ENCODE measurements at regions not wholly inside any gene's neighbourhood (a gene's known extent, or its start where the extent isn't known, plus 50 kb on each side); places are given as distances from the start of the nearest gene placed in this dataset.

- no peak for TF ChIP-seq ZNF280A (IDR thresholded peaks at IDR 0.05; ENCODE audit: low read depth, partially characterized antibody)
- no peak for TF ChIP-seq PRPF4 (IDR thresholded peaks at IDR 0.05; ENCODE audit: insufficient read depth, low read depth, low read length, poor library complexity, severe bottlenecking)
- no peak for TF ChIP-seq YBX1 (IDR thresholded peaks at IDR 0.05)
- TF ChIP-seq ZBTB34 (CRISPR knock-in tag; IDR thresholded peaks at IDR 0.05) = no peak
Observed at GRCh38 chr6:115666997-115667396, 393.7 kb downstream of the FRK start (continued).

- DNase-seq (ENCODE audit: extremely low read depth in 1 of 4, low spot score in 3 of 4) (no peak), FAIRE-seq (no peak), ATAC-seq (no peak)
- H3K9me3 ChIP-seq (replicated peaks; ENCODE audit: control insufficient read depth, insufficient read depth, low read depth, low read length) = peaks cover 1% of the 10 kb centered on the region; the same call in 1 of the 2 replicates
- no peak overlapping the region for H3K9ac ChIP-seq (ENCODE audit: insufficient read depth in 1 of 2, low read depth in 2 of 2, low read length in 2 of 2)
- no peak overlapping the region for H3K4me2 ChIP-seq (ENCODE audit: insufficient read depth, low read length)
- in situ Hi-C loops (cut with MboI) (no loop called here), intact Hi-C loops (cut with micrococcal nuclease) (no loop called here)
- TF ChIP-seq SMARCC2 (IDR thresholded peaks at IDR 0.05; ENCODE audit: low read depth) (no peak), ZNF212 (CRISPR knock-in tag; IDR thresholded peaks at IDR 0.05) (no peak), ZBTB5 (IDR thresholded peaks at IDR 0.05) (no peak), ZNF184 (CRISPR knock-in tag; IDR thresholded peaks at IDR 0.05) (no peak), TEAD4 (IDR thresholded peaks at IDR 0.05; ENCODE audit: low read length) (no peak), TEAD4 (CRISPR knock-in tag; IDR thresholded peaks at IDR 0.05; ENCODE audit: borderline replicate concordance) (no peak), RBM34 (IDR thresholded peaks at IDR 0.05; ENCODE audit: borderline replicate concordance, insufficient read depth, low read length) (no peak), HMGN3 (IDR thresholded peaks at IDR 0.05; ENCODE audit: borderline replicate concordance, extremely low read depth, insufficient read length, low read depth, low read length) (no peak), HBP1 (CRISPR knock-in tag; IDR thresholded peaks at IDR 0.05) (no peak), CXXC5 (CRISPR knock-in tag; IDR thresholded peaks at IDR 0.05) (no peak), POLR3G (IDR thresholded peaks at IDR 0.05; ENCODE audit: extremely low read depth, insufficient read length, insufficient replicate concordance) (no peak), ZFPM2 (CRISPR knock-in tag; IDR thresholded peaks at IDR 0.05) (no peak), ZNF263 (CRISPR knock-in tag; IDR thresholded peaks at IDR 0.05; ENCODE audit: borderline replicate concordance) (no peak)
- ChIA-PET CTCF (ENCODE audit: low intra/inter-chr PET ratio) (no interaction called here), POLR2A (no interaction called here)
- WGBS (ENCODE audit: insufficient coverage, low coverage, missing lambda C conversion rate) = 0% methylated on average over 3 of the region's 3 CpGs
- H3K79me2 ChIP-seq (ENCODE audit: control insufficient read depth, insufficient read depth, low read length) = no peaks in the 10 kb centered on the region
- no peaks in the 10 kb centered on the region for H3K36me3 ChIP-seq (ENCODE audit: control insufficient read depth, insufficient read depth, low read length)
- no peaks in the 10 kb centered on the region for H3K9me1 ChIP-seq (ENCODE audit: control insufficient read depth, insufficient read depth, low read length)
- no peaks in the 10 kb centered on the region for H4K20me1 ChIP-seq (replicated peaks; ENCODE audit: control insufficient read depth, insufficient read depth, low read length)
- H3K4me3 ChIP-seq = no peak overlapping the region
- no peaks in the 10 kb centered on the region for H3K4me1 ChIP-seq (replicated peaks in 1 of 2; ENCODE audit: control insufficient read depth in 2 of 2, insufficient read depth in 2 of 2, low read length in 2 of 2)
- H3K27me3 ChIP-seq (ENCODE audit: control insufficient read depth in 2 of 2, insufficient read depth in 2 of 2, low read length in 2 of 2) = no peaks in the 10 kb centered on the region
- no peak overlapping the region for H3K27ac ChIP-seq (ENCODE audit: extremely low read depth, low read depth, low read length)
- H2AFZ ChIP-seq (ENCODE audit: low read depth, low read length) = no peak overlapping the region
- no TSS peak for BruUV-seq (replicated peaks)
Observed at GRCh38 chr6:115665310-115665709, 395.4 kb downstream of the FRK start.

Data from K562 (cell line).